ENCODE measurements at regions not wholly inside any gene's neighbourhood (a gene's known extent, or its start where the extent isn't known, plus 50 kb on each side); places are given as distances from the start of the nearest gene placed in this dataset.

GRCh38 chr18:38909972-38910371, 1344.4 kb upstream of the CELF4 start:
- no peak for DNase-seq

GRCh38 chr18:38902796-38903195, 1337.2 kb upstream of the CELF4 start:
- no peak for DNase-seq

GRCh38 chr18:38900445-38900844, 1334.8 kb upstream of the CELF4 start:
- no peak for DNase-seq

- no peak for DNase-seq
These were observed 1334.4 kb upstream of the CELF4 start for GRCh38 chr18:38900031-38900430.

GRCh38 chr18:38899252-38899651, 1333.7 kb upstream of the CELF4 start:
- DNase-seq: no peak

GRCh38 chr18:38898167-38898566, 1332.6 kb upstream of the CELF4 start:
- no peak for DNase-seq

GRCh38 chr18:38895560-38895959, 1330.0 kb upstream of the CELF4 start:
- DNase-seq: no peak

- no peak for DNase-seq
These were observed 1322.0 kb upstream of the CELF4 start for GRCh38 chr18:38887671-38888020.

- DNase-seq: no peak
These were observed 1321.5 kb upstream of the CELF4 start for GRCh38 chr18:38886861-38887670.

- no peak for DNase-seq
These were observed 1320.6 kb upstream of the CELF4 start for GRCh38 chr18:38886235-38886634.

- no peak for DNase-seq
These were observed 1318.5 kb upstream of the CELF4 start for GRCh38 chr18:38884050-38884449.

GRCh38 chr18:38883111-38883510, 1317.5 kb upstream of the CELF4 start:
- no peak for DNase-seq

- no peak for DNase-seq
These were observed 1314.3 kb upstream of the CELF4 start for GRCh38 chr18:38879871-38880270.

- no peak for DNase-seq
These were observed 1306.7 kb upstream of the CELF4 start for GRCh38 chr18:38872342-38872741.

GRCh38 chr18:38868757-38869156, 1303.2 kb upstream of the CELF4 start:
- no peak for DNase-seq

- no peak for DNase-seq
These were observed 1302.1 kb upstream of the CELF4 start for GRCh38 chr18:38867680-38868079.

GRCh38 chr18:38851526-38851925, 1285.9 kb upstream of the CELF4 start:
- no peak for DNase-seq

- DNase-seq: no peak
These were observed 1281.7 kb upstream of the CELF4 start for GRCh38 chr18:38847326-38847725.

GRCh38 chr18:38843291-38843690, 1277.7 kb upstream of the CELF4 start:
- no peak for DNase-seq

GRCh38 chr18:38826247-38826646, 1260.6 kb upstream of the CELF4 start:
- no peak for DNase-seq

GRCh38 chr18:38811209-38811608, 1245.6 kb upstream of the CELF4 start:
- no peak for DNase-seq

GRCh38 chr18:38810789-38811188, 1245.2 kb upstream of the CELF4 start:
- DNase-seq: no peak

- no peak for DNase-seq
These were observed 1242.3 kb upstream of the CELF4 start for GRCh38 chr18:38807915-38808314.

GRCh38 chr18:38805256-38805655, 1239.7 kb upstream of the CELF4 start:
- no peak for DNase-seq

GRCh38 chr18:38801640-38802039, 1236.0 kb upstream of the CELF4 start:
- DNase-seq: no peak
